Mesendoderm (in vitro differentiated cells): ENCODE measurements at regions not wholly inside any gene's neighbourhood (a gene's known extent, or its start where the extent isn't known, plus 50 kb on each side); places are given as distances from the start of the nearest gene placed in this dataset.
A peak's percentile ranks its signal among the peaks of the same experiment; 100 is the strongest.
"Not testable (repeated sequence)": the region's sequence is repeated elsewhere in the genome, so short reads cannot be mapped to it uniquely, and the experiment has no call there.

Source experiments
- DNase-seq: peaks from one replicate; pipeline ENCODE4 v3.0.0; 2013
- H2AK5ac ChIP-seq: 2 replicates; pipeline ENCODE4 v1.6.1; 2013; ENCODE audit warnings: low read length, inconsistent platforms
- H2BK120ac ChIP-seq: 2 replicates; pipeline ENCODE4 v1.6.1; 2013; ENCODE audit warnings: low read depth, mild to moderate bottlenecking, low read length, moderate library complexity, mixed read lengths
- H2BK15ac ChIP-seq: replicated peaks from 2 replicates; pipeline ENCODE4 v1.6.1; 2013; ENCODE audit warnings: low read depth, mild to moderate bottlenecking, moderate library complexity
- H2BK5ac ChIP-seq: 2 replicates; pipeline ENCODE4 v1.6.1; 2013; ENCODE audit warnings: low read length, inconsistent platforms
- H3K18ac ChIP-seq: 2 replicates; pipeline ENCODE4 v1.6.1; 2013; ENCODE audit warnings: mild to moderate bottlenecking, low read length, mixed read lengths
- H3K23ac ChIP-seq: one replicate; pipeline ENCODE4 v1.6.1; 2013; ENCODE audit warnings: low read length
- H3K27ac ChIP-seq: 2 replicates; pipeline ENCODE4 v1.5.1; 2013; ENCODE audit warnings: low read depth, mild to moderate bottlenecking, inconsistent platforms, low read length, moderate library complexity
- H3K27me3 ChIP-seq: 2 replicates; pipeline ENCODE4 v1.6.1; 2013; ENCODE audit warnings: low read length, control low read depth, mild to moderate bottlenecking, inconsistent platforms; ENCODE audit not compliant: insufficient read depth, poor library complexity
- H3K36me3 ChIP-seq: 2 replicates; pipeline ENCODE4 v1.6.1; 2013; ENCODE audit warnings: low read length, inconsistent platforms; ENCODE audit not compliant: control insufficient read depth, insufficient read depth
- H3K4ac ChIP-seq: one replicate; pipeline ENCODE4 v1.6.1; 2013; ENCODE audit warnings: low read depth, mild to moderate bottlenecking, low read length, moderate library complexity
- H3K4me1 ChIP-seq: 2 replicates; pipeline ENCODE4 v1.6.1; 2013; ENCODE audit warnings: low read depth, low read length, inconsistent platforms; ENCODE audit not compliant: control insufficient read depth
- H3K4me2 ChIP-seq: 2 replicates; pipeline ENCODE4 v1.6.1; 2013; ENCODE audit warnings: low read length
- H3K4me3 ChIP-seq: 2 replicates; pipeline ENCODE4 v1.5.1; 2013; ENCODE audit warnings: mild to moderate bottlenecking, low read length
- H3K56ac ChIP-seq: one replicate; pipeline ENCODE4 v1.6.1; 2013; ENCODE audit warnings: low read length
- H3K79me1 ChIP-seq: 2 replicates; pipeline ENCODE4 v1.6.1; 2013; ENCODE audit warnings: low read length, inconsistent platforms
- H3K79me2 ChIP-seq: 2 replicates; pipeline ENCODE4 v1.6.1; 2013; ENCODE audit warnings: mild to moderate bottlenecking, low read length; ENCODE audit not compliant: control insufficient read depth, insufficient read depth
- H3K9ac ChIP-seq: 2 replicates; pipeline ENCODE4 v1.6.1; 2013; ENCODE audit warnings: low read length, inconsistent platforms
- H4K5ac ChIP-seq: one replicate; pipeline ENCODE4 v1.6.1; 2013; ENCODE audit warnings: low read length
- H4K8ac ChIP-seq: one replicate; pipeline ENCODE4 v1.6.1; 2013; ENCODE audit warnings: low read depth, mild to moderate bottlenecking, control low read depth, low read length, moderate library complexity
- WGBS: extraction: QIAGEN DNeasy Blood & Tissue Kit; methylation state at CpG from one replicate; pipeline ENCODE4 v1.1.7; 2013; ENCODE audit warnings: low lambda C conversion rate, missing lambda C conversion rate; ENCODE audit not compliant: insufficient coverage; ENCODE audit errors: extremely low coverage; 5-methylcytosine and 5-hydroxymethylcytosine counted together

DNA sequence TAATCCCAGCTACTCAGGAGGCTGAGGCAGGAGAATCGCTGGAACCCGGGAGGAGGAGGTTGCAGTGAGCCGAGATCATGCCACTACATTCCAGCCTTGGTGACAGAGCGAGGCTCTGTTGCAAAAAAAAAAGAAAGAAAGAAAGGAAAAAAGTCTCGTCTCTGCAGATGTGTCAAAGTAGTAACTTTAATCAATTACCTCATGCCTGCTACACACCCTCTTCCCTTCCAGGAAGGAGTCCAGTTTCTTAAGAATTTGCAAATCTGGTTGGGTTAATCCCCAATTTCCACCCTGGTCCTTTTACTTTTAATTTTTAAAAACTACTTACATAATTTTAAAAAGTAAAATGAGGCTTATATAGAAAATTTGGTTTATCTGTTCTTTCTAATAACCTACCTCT, 234.5 kb upstream of the KITLG start:
- Histone ChIP-seq H3K23ac (no peak overlapping the region), H2BK15ac (no peak overlapping the region), H3K79me2 (no peaks in the 10 kb centered on the region), H3K9ac (no peak overlapping the region), H3K79me1 (no peaks in the 10 kb centered on the region), H3K4me3 (no peak overlapping the region), H3K4me2 (no peak overlapping the region), H3K18ac (no peak overlapping the region), H3K27me3 (no peaks in the 10 kb centered on the region), H4K5ac (no peak overlapping the region), H4K8ac (no peak overlapping the region), H3K27ac (no peak overlapping the region), H2BK5ac (no peak overlapping the region), H3K4ac (no peak overlapping the region), H3K56ac (no peak overlapping the region), H2AK5ac (no peak overlapping the region), H3K4me1 (no peaks in the 10 kb centered on the region), H2BK120ac (no peak overlapping the region), H3K36me3 (no peaks in the 10 kb centered on the region)
- no CpG with 5 or more reads among the region's 5 CpGs for WGBS
- no peak for DNase-seq

DNA sequence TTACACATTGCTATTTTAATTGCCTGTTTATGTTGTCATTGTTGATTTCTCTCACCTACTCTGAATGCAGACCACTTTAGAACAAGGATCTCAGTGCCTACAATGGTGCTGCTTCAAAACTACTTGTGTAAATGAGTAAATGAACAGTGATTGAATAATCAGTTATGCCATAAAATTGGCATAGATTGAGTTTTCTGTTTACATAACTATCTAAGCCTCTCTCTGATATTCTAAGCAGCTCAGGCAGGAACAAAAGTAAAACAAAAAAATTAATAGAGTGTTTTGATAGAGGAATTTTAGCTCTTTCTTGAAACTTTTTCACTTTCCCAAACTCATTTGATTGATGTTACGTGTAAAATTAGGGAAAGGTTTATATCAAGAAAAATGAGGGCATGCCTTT, 232.3 kb upstream of the KITLG start:
- no peak overlapping the region for H2BK5ac ChIP-seq
- no peaks in the 10 kb centered on the region for H3K79me2 ChIP-seq
- no peak overlapping the region for H2AK5ac ChIP-seq
- no CpG with 5 or more reads among the region's 1 CpG for WGBS
- H2BK120ac ChIP-seq = no peak overlapping the region
- H3K36me3 ChIP-seq = no peaks in the 10 kb centered on the region
- H4K8ac ChIP-seq = no peak overlapping the region
- no peak overlapping the region for H2BK15ac ChIP-seq
- no peak overlapping the region for H3K23ac ChIP-seq
- H3K27me3 ChIP-seq = no peaks in the 10 kb centered on the region
- no peak overlapping the region for H4K5ac ChIP-seq
- H3K79me1 ChIP-seq = no peaks in the 10 kb centered on the region
- no peak overlapping the region for H3K4me3 ChIP-seq
- H3K4me1 ChIP-seq = no peaks in the 10 kb centered on the region
- H3K18ac ChIP-seq = no peak overlapping the region
- no peak overlapping the region for H3K56ac ChIP-seq
- no peak overlapping the region for H3K9ac ChIP-seq
- H3K27ac ChIP-seq = no peak overlapping the region
- no peak for DNase-seq
- no peak overlapping the region for H3K4ac ChIP-seq
- H3K4me2 ChIP-seq = no peak overlapping the region

DNA sequence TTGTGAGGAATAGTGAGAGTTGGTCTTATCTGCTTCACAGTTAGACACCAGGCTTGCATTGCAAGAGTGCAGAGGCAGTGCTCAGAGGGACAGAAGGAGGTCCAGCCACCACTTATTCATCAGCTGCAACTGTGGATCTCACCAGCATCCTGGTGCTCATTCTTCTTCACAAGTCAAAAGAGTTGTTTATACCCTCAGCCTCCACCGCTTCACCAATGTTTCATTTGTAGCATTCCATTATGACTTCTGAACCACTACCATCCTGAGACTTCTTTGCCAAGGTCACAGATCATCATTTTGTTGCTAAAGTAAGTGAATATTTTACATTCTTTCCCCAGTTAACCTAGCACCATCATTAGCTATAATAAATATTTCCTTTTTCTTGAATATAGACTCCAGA, 230.5 kb upstream of the KITLG start:
- no peak overlapping the region for H3K9ac ChIP-seq
- WGBS = no CpG with 5 or more reads among the region's 1 CpG
- H4K5ac ChIP-seq = no peak overlapping the region

DNA sequence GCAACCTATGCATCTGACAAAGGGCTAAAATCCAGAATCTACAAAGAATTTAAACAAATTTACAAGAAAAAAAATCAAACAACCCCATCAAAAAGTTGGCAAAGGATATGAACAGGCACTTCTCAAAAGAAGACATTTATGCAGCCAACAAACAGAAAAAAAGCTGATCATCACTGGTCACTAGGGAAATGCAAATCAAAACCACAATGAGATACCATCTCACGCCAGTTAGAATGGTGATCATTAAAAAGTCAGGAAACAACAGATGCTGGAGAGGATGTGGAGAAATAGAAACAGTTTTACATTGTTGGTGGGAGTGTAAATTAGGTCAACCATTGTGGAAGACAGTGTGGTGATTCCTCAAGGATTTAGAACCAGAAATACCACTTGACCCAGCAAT, 229.6 kb upstream of the KITLG start:
- not testable (repeated sequence) for H3K79me1 ChIP-seq, H3K27me3 ChIP-seq, H2BK5ac ChIP-seq, H3K79me2 ChIP-seq, DNase-seq, H3K4me3 ChIP-seq, H3K18ac ChIP-seq, H3K27ac ChIP-seq, H4K5ac ChIP-seq, H2BK15ac ChIP-seq, H3K4me1 ChIP-seq, H3K4me2 ChIP-seq, H3K36me3 ChIP-seq, H2BK120ac ChIP-seq, H4K8ac ChIP-seq, H3K4ac ChIP-seq, H2AK5ac ChIP-seq, H3K23ac ChIP-seq, H3K56ac ChIP-seq, H3K9ac ChIP-seq
- no CpG with 5 or more reads among the region's 1 CpG for WGBS

More for the DNA sequence above, 230.5 kb upstream of the KITLG start:
- Histone ChIP-seq H2BK5ac (no peak overlapping the region), H3K79me1 (no peaks in the 10 kb centered on the region), H3K56ac (no peak overlapping the region), H3K79me2 (no peaks in the 10 kb centered on the region), H3K27ac (no peak overlapping the region), H3K4me2 (no peak overlapping the region), H3K36me3 (no peaks in the 10 kb centered on the region), H3K18ac (no peak overlapping the region), H3K27me3 (no peaks in the 10 kb centered on the region), H3K4ac (no peak overlapping the region), H2BK120ac (no peak overlapping the region), H3K4me1 (no peaks in the 10 kb centered on the region), H3K23ac (no peak overlapping the region), H3K4me3 (no peak overlapping the region), H2BK15ac (no peak overlapping the region), H2AK5ac (no peak overlapping the region), H4K8ac (no peak overlapping the region)
- DNase-seq = no peak

DNA sequence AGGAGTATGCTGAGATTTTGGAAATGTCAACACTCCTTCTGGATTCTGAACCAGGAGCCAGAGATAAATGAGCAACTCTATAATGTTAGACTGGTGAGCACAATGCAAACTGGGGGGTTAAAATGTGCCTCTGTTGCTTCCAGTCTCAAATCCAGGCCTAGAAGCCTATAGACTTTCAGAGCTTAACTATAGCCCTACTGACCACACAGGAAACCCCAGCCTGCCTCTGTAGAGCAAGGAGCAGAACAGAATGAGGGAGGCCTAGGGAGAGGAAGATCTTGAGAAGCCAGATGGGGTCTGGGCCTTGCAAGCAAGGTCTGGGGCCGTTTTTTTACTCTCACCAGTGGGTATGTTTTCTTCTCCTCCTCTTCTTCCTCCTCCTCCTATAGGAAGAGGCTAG, 225.4 kb upstream of the KITLG start:
- H4K5ac ChIP-seq = no peak overlapping the region
- no peaks in the 10 kb centered on the region for H3K27me3 ChIP-seq
- H3K23ac ChIP-seq = no peak overlapping the region
- no peak overlapping the region for H3K4ac ChIP-seq
- H3K79me2 ChIP-seq = no peaks in the 10 kb centered on the region
- DNase-seq = peak; percentile 6
- no peak overlapping the region for H3K4me3 ChIP-seq
- H3K56ac ChIP-seq = no peak overlapping the region
- no peak overlapping the region for H4K8ac ChIP-seq
- no peak overlapping the region for H3K4me2 ChIP-seq
- H3K79me1 ChIP-seq = no peaks in the 10 kb centered on the region
- no peak overlapping the region for H3K18ac ChIP-seq
- no peak overlapping the region for H2BK5ac ChIP-seq
- H3K27ac ChIP-seq = no peak overlapping the region
- H2BK15ac ChIP-seq = no peak overlapping the region
- H3K9ac ChIP-seq = no peak overlapping the region
- no peaks in the 10 kb centered on the region for H3K36me3 ChIP-seq
- WGBS = no CpG with 5 or more reads among the region's 1 CpG
- H2BK120ac ChIP-seq = no peak overlapping the region
- H2AK5ac ChIP-seq = no peak overlapping the region
- H3K4me1 ChIP-seq = no peaks in the 10 kb centered on the region

DNA sequence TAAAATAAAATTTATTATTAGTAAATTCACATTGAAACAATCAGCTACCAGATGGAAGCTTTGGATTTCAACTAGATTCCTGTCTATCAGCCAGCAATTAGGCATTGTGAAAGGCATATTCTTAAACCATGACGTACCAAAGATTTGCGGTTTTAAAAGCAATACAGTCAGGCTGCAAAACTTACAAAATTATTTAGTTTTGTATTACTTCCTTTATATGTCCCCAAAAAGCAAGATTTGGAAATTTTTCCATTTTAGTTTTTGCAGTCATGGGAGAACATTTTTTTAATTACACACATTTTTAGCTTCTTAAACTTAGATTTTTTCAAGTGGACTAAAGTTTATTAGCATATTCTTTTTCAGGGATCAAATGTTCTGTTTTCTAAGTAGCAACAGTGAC, 225.0 kb upstream of the KITLG start:
- DNase-seq = no peak
- Histone ChIP-seq H3K4me3 (no peak overlapping the region), H2BK5ac (no peak overlapping the region), H2BK120ac (no peak overlapping the region), H3K79me1 (no peaks in the 10 kb centered on the region), H3K27ac (no peak overlapping the region), H4K8ac (no peak overlapping the region), H3K4me1 (no peaks in the 10 kb centered on the region), H3K36me3 (no peaks in the 10 kb centered on the region), H3K4me2 (no peak overlapping the region), H3K4ac (no peak overlapping the region), H3K56ac (no peak overlapping the region), H3K23ac (no peak overlapping the region), H2BK15ac (no peak overlapping the region), H2AK5ac (no peak overlapping the region), H3K18ac (no peak overlapping the region), H3K79me2 (no peaks in the 10 kb centered on the region), H4K5ac (no peak overlapping the region), H3K27me3 (no peaks in the 10 kb centered on the region), H3K9ac (no peak overlapping the region)
- no CpG with 5 or more reads among the region's 2 CpGs for WGBS
